SH-SY5Y (cell line): ENCODE measurements at regions not wholly inside any gene's neighbourhood (a gene's known extent, or its start where the extent isn't known, plus 50 kb on each side); places are given as distances from the start of the nearest gene placed in this dataset.

ENCODE experiments used
- GATA2 ChIP-seq: IDR thresholded peaks from 2 replicates; pipeline ENCODE4 v1.6.1; 2011; ENCODE audit warnings: mild to moderate bottlenecking, low read depth, low read length
- GATA3 ChIP-seq: IDR thresholded peaks from 2 replicates; pipeline ENCODE4 v1.6.1; 2011; ENCODE audit warnings: low read depth, mild to moderate bottlenecking, low read length, moderate library complexity

GRCh38 chr11:111062420-111062819, 183.1 kb upstream of the POU2AF2 start:
- TF ChIP-seq GATA3 (no peak), GATA2 (no peak)
